HG02642 (cell line): ENCODE measurements at regions not wholly inside any gene's neighbourhood (a gene's known extent, or its start where the extent isn't known, plus 50 kb on each side); places are given as distances from the start of the nearest gene placed in this dataset.

Experiments
- ATAC-seq: cut with Tn5 transposase; IDR thresholded peaks from one replicate; pipeline ENCODE4 v1.9.1; 2021; ENCODE audit warnings: mild to moderate bottlenecking; ENCODE audit not compliant: unreplicated experiment, poor library complexity

DNA sequence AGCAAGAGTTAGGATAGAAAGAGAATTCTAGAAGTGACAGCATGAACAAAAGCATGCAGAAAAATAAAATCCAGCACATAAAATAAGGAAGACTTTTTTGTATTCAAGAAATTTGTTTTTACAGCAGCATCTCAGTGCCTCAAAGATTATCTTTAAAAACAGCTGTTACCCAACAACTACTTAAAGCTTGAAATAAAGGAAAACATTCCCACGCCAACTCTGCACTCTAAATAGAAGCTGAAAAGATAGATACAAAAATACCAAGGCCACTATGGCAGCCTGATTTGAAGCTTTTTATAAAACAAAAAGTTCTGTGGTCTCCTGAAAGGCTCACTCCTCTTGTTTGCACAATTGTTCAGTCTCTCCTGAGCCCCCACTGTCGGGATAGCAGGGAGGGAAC is 83.6 kb upstream of the LRRC55 start:
- ATAC-seq: no peak

DNA sequence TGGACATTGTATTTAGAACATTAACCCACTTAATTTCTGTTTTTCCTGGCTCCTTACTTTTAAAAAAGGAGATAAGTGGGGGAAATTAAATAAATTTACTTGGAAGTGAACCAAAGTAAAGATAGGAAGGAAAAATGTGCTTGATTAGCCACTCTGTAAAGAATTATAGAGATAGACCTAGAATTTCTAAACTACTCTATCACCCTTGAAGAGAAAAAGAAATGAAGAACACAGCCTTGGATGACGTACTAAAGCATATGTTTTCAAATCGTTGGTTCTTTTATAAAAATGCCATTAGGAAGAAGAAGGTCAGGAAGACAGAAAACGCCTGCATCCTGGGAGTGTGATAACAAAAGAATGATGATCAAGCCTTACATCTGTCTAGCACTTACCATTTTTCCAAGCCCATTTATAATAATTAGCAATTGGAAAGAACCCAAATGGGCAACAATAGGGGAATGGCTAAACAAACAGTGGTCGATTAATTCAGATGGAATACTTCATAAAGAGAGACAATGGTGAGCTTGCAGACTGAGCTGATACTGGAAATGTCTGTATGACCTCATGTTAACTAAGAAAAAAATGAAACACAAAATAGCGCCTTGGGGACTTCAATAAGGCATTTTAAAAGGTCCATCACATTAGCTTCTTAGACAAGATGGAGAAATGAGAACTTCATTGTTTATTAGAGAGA is 81.0 kb upstream of the LRRC55 start:
- ATAC-seq: no peak

GRCh38 chr11:57103899-57104605 is 77.7 kb upstream of the LRRC55 start:
- ATAC-seq: no peak

GRCh38 chr11:57109331-57109730 is 72.4 kb upstream of the LRRC55 start:
- no peak for ATAC-seq

DNA sequence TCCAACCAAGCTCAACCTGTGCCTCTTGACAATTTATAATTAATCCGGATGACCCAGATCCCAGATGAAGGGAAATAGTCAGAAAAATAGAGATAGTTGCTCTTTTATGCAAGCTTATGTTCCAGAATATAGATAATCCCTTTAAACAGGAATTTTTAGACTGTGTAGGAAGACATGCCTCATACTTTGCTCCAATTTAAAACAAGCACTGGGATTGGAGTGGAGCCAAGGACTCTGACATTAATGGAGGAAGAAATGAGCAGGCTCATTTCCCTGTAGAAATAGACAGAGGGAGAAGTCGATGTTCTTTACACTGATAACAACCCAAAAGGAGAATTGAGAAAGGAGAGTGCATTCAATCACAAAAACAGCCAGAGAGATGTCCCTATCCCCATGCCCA is 70.1 kb upstream of the LRRC55 start:
- ATAC-seq: no peak

GRCh38 chr11:57116654-57117053 is 65.1 kb upstream of the LRRC55 start:
- peak; percentile 74 for ATAC-seq

DNA sequence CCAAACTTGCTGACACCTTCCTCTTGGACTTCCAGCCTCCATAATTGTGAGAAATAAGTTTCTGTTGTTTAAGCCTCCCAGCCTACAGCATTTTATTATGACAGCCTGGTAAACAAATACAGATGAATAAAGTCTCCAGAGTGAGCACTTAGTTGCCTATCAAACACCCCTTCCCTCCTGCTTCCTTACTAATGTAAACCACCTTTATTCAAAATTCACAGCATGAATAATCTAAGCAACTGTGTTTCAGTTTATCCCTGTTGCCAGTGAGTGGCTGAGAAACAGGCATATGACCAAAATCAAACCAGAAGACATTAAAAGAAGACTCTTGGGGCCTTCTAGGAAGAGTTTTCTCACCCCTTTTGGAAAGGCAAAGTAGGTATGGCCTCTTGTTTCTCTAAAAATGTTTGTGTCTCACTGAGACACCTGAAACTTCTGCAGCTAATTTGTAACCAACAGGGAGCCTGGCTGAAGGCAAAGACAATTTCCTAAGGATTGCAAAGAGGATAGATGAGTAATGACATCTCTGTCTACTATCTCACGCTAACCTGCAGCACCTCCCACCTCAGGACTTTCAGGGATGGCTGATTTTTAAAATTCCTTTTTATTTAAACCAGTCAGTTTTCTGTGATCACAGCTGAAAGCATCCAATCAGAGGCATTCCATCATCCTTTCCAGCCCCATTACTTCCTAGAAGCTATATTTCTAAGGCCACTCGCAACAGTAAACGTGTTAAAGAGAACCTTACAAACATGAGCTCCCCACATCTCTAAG is 61.4 kb upstream of the LRRC55 start:
- ATAC-seq: no peak

DNA sequence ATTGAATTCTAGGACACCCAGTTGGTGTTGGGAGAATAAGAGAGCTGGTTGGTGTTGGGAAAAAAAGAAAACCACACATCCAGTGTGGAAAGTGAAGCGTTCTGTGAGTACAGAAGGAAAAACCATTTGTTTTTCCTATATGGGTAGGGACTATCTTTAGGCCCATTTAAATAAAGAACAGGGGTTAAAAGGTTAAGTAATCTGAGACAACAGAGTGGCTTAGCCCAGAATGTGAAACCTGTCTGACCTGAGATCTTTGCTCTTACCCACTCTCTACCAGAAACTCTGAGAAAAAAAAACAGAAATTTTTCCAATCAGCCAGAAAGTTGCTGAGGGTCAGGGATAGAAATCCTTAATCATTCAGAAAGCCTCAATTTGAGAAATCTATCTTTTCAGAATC is 59.8 kb upstream of the LRRC55 start:
- ATAC-seq: no peak

- ATAC-seq: no peak
These were observed 58.2 kb upstream of the LRRC55 start for GRCh38 chr11:57123590-57123989.

DNA sequence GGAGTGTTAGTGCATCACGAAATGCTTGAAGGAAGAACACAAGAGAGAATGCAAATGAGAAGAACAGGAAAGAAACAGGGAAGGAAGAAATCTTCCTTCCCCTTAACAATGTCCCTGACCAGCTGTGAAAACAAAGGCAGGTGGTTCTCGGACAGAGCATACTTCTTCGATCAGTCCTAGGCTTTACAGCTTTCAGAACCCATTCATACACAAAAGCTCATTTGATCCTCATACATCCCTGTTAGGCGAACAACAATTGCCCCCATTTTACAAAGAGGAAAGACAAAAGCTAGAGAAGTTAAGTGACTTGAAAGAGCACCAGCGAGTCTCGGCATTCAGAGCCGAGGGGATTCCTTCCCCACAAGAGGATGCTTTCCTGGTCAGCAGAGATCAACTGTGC is 57.2 kb upstream of the LRRC55 start:
- ATAC-seq: no peak

DNA sequence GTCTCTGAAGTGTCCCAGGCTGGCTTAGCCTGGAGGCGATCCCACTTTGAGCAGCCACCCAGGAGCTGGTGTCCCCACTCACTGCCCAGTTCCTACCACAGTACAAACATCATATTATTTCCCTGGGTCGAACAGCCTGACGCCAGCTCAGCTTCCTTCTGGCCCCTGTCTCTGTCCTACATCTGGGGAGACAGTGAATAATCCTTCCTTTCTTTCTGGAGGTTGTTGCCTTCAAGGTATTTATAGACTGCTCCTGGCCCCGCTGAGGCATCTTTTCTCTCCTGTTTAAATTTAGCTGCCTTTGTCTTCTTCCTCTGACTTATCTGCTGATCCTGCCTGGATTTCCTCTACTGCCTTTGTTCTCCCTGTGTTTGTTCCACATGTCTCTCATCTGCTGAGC is 56.8 kb upstream of the LRRC55 start:
- no peak for ATAC-seq

- ATAC-seq: no peak
These were observed 54.9 kb upstream of the LRRC55 start for GRCh38 chr11:57126766-57127400.

DNA sequence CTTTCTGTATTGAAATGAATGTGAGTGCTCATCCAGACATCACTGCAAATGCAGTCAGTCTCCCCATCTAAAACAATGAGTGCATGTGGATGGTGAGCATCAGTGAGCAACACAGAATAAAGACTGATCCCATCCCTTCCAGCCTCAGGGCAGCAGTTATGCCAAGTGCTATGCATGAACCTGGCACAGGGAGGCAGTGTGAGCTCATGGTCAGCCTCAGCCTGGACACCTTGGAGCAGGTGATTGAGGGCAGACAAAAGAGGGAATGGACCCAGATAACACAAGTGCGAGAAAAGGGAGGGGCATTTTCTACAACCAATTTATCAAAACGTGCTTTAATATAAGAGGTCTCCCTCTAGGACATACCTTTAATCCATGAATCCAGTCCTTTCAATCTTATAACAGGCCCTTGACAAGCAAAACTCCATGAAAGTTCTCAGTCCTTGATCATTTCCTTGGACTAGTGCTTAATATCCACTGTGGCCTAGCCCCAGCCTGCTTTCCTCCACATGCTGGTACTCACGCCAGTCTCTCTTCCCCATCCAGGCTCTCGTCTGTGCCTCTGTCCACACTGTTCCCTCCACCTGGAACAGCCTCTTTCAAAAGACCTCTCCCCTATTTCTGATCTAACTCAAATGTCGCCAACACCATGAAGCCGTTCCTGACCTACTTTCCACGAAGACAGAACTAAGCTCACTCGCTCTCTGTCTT is 50.5 kb upstream of the LRRC55 start:
- ATAC-seq: no peak
